Type B pancreatic cell (in vitro differentiated cells): ENCODE measurements at regions not wholly inside any gene's neighbourhood (a gene's known extent, or its start where the extent isn't known, plus 50 kb on each side); places are given as distances from the start of the nearest gene placed in this dataset.

Experiments used
- DNase-seq: peaks from one replicate; pipeline ENCODE4 v3.0.0; 2021; ENCODE audit warnings: mixed read lengths; ENCODE audit not compliant: unreplicated experiment; ENCODE audit errors: extremely low spot score
- H3K27ac Mint-ChIP-seq: 2 replicates; pipeline ENCODE4 v1.8.0; 2021; ENCODE audit warnings: mild to moderate bottlenecking, mixed read lengths
- H3K27me3 Mint-ChIP-seq: 2 replicates; pipeline ENCODE4 v1.8.0; 2021; ENCODE audit warnings: mixed read lengths
- H3K36me3 Mint-ChIP-seq: 2 replicates; pipeline ENCODE4 v1.8.0; 2021; ENCODE audit warnings: mixed read lengths
- H3K4me1 Mint-ChIP-seq: one replicate; pipeline ENCODE4 v1.8.0; 2021; ENCODE audit warnings: mixed read lengths; ENCODE audit not compliant: unreplicated experiment
- H3K4me3 Mint-ChIP-seq: 2 replicates; pipeline ENCODE4 v1.8.0; 2021; ENCODE audit warnings: mild to moderate bottlenecking, mixed read lengths
- H3K9me3 Mint-ChIP-seq: 2 replicates; pipeline ENCODE4 v1.8.0; 2021; ENCODE audit warnings: mixed read lengths
- TF ChIP-seq, protein P1 (sequence below): fragments of 200-600 bp; sonication (generic); conservative IDR thresholded peaks from 2 replicates; pipeline ENCODE4 v1.5.0; 2021; ENCODE audit warnings: antibody characterized with exemption, mild to moderate bottlenecking

DNA sequence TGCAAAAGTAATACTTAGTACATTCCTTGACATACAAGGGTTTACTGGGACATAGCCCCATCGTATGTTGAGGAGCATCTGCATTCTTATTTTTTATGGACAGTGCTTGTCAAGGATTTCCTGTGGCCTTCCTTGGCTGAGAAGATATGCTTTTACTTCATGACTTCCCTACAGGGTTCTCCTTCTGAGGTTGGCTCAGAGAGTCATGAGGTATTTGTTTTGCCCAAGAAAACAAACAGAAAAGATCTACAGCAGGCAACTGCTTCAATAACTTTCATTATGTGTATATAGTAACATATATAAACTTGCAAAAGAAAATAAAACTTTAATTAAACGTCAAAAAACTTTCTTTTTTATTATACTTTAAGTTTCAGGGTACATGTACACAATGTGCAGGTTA is 577.2 kb upstream of the SEMA3D start:
- Mint-ChIP-seq H3K4me1 (peaks cover 3% of the 10 kb centered on the region), H3K27ac (no peak overlapping the region), H3K27me3 (no peaks in the 10 kb centered on the region), H3K9me3 (no peaks in the 10 kb centered on the region), H3K4me3 (no peak overlapping the region), H3K36me3 (no peaks in the 10 kb centered on the region)
- DNase-seq, result no peak
- TF ChIP-seq, protein P1, sequence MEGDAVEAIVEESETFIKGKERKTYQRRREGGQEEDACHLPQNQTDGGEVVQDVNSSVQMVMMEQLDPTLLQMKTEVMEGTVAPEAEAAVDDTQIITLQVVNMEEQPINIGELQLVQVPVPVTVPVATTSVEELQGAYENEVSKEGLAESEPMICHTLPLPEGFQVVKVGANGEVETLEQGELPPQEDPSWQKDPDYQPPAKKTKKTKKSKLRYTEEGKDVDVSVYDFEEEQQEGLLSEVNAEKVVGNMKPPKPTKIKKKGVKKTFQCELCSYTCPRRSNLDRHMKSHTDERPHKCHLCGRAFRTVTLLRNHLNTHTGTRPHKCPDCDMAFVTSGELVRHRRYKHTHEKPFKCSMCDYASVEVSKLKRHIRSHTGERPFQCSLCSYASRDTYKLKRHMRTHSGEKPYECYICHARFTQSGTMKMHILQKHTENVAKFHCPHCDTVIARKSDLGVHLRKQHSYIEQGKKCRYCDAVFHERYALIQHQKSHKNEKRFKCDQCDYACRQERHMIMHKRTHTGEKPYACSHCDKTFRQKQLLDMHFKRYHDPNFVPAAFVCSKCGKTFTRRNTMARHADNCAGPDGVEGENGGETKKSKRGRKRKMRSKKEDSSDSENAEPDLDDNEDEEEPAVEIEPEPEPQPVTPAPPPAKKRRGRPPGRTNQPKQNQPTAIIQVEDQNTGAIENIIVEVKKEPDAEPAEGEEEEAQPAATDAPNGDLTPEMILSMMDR, result no peak

DNA sequence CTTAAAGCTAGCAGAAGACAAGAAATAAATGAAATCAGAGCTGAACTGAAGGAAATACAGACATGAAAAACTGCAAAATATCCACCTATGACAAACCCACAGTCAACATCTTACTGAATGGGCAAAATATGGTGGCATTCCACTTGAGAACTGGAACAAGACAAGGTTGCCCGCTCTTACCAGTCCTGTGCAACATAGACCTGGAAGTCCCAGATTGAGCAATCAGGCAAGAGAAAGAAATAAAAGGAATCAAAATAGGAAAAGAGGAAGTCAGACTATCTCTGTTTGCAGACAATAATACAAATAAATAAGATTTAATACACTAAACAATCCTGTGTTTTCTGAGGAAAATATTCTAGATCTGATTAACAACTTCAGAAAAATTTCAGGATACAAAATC is 570.5 kb upstream of the SEMA3D start:
- Mint-ChIP-seq H3K27me3 (no peaks in the 10 kb centered on the region), H3K4me1 (no peaks in the 10 kb centered on the region), H3K9me3 (peaks cover 7% of the 10 kb centered on the region), H3K4me3 (no peak overlapping the region), H3K36me3 (no peaks in the 10 kb centered on the region), H3K27ac (no peak overlapping the region)
- no peak for DNase-seq
- TF ChIP-seq, protein P1, result no peak

DNA sequence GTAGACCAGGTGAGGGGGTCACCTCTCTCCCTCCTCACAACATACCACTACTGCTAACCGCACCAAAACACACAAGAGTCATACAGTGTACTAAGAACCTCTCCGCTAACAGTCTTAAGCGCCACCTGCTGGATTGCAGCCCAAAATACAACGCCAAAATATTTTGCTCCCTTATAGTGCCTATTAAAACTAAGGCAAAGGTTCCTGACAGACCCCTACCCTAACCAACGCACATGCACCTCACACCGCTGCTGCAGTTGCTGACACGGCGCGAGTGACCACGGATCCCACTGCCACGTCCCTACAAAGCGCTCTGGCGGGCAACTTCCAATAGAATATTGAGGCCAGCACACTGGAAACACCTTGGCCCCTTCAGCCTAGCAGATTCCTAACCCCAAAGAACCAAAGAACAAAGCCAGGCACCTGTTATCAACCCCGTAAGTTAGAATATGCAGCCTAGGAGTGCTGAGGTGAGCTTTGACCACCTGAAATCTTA is 563.6 kb upstream of the SEMA3D start:
- H3K4me3 Mint-ChIP-seq, result no peak overlapping the region
- no peaks in the 10 kb centered on the region for H3K27me3 Mint-ChIP-seq
- no peaks in the 10 kb centered on the region for H3K4me1 Mint-ChIP-seq
- no peak overlapping the region for H3K27ac Mint-ChIP-seq
- no peaks in the 10 kb centered on the region for H3K36me3 Mint-ChIP-seq
- TF ChIP-seq, protein P1, result peak; percentile 80
- peaks cover 16% of the 10 kb centered on the region for H3K9me3 Mint-ChIP-seq
- DNase-seq, result no peak

- TF ChIP-seq, protein P1, result no peak
- no peak overlapping the region for H3K27ac Mint-ChIP-seq
- no peak overlapping the region for H3K4me3 Mint-ChIP-seq
- peaks cover 12% of the 10 kb centered on the region for H3K9me3 Mint-ChIP-seq
- H3K27me3 Mint-ChIP-seq, result no peaks in the 10 kb centered on the region
- H3K36me3 Mint-ChIP-seq, result no peaks in the 10 kb centered on the region
- no peak for DNase-seq
- H3K4me1 Mint-ChIP-seq, result no peaks in the 10 kb centered on the region
These were observed 563.0 kb upstream of the SEMA3D start for GRCh38 chr7:85749696-85750453.

GRCh38 chr7:85748861-85749260 is 562.0 kb upstream of the SEMA3D start:
- Mint-ChIP-seq H3K27me3 (no peaks in the 10 kb centered on the region), H3K36me3 (no peaks in the 10 kb centered on the region), H3K4me3 (no peak overlapping the region), H3K4me1 (no peaks in the 10 kb centered on the region), H3K9me3 (peaks cover 18% of the 10 kb centered on the region), H3K27ac (no peak overlapping the region)
- TF ChIP-seq, protein P1, result no peak
- no peak for DNase-seq
